B cell (primary cell): ENCODE measurements at regions not wholly inside any gene's neighbourhood (a gene's known extent, or its start where the extent isn't known, plus 50 kb on each side); places are given as distances from the start of the nearest gene placed in this dataset.

Source experiments
- ATAC-seq: fragments of 200-7000 bp; cut with Tn5 transposase; one replicate; pipeline ENCODE4 v1.10.0; 2021; ENCODE audit warnings: low read depth, mild to moderate bottlenecking, moderate number of reproducible peaks, moderate library complexity
- CTCF ChIA-PET: fragments of 350-600 bp; sonication (Branson Sonifier 250); formaldehyde crosslinking; loops from one replicate; lab custom pipeline; 2021; ENCODE audit warnings: antibody characterized with exemption, inconsistent platforms; lab: Charles Lee
- POLR2A ChIA-PET: fragments of 350-600 bp; sonication (Branson Sonifier 250); formaldehyde crosslinking; loops from one replicate; lab custom pipeline; 2021; ENCODE audit warnings: antibody characterized with exemption; lab: Charles Lee
- DNase-seq: peaks from one replicate; pipeline ENCODE4 v3.0.0; 2013
- H2AFZ ChIP-seq: 2 replicates; pipeline ENCODE4 v1.6.1; 2012; ENCODE audit warnings: mild to moderate bottlenecking, low read depth, low read length; ENCODE audit not compliant: insufficient read depth, poor library complexity, severe bottlenecking
- H3K27ac ChIP-seq, 2 donors: 1 replicate in 1 of 2; 2 replicates in 1 of 2; pipeline ENCODE4 v1.5.1; 2012 to 2013; ENCODE audit warnings: low read length in 2 of 2, mild to moderate bottlenecking in 2 of 2, moderate library complexity in 1 of 2
- H3K27me3 ChIP-seq, 4 experiments: fragments of 200-600 bp in 1 of 4; sonication (generic) in 1 of 4; replicated peaks in 1 of 4; 1 replicate in 2 of 4; 2 replicates in 2 of 4; pipeline versions ENCODE4 v1.6.1 to v1.7.0; 2013 to 2016; ENCODE audit warnings: low read length in 3 of 4, mild to moderate bottlenecking in 2 of 4, mixed read lengths in 1 of 4, moderate library complexity in 1 of 4; ENCODE audit not compliant: insufficient read depth in 4 of 4, control insufficient read depth in 3 of 4; ENCODE audit errors: control extremely low read depth in 1 of 4
- H3K36me3 ChIP-seq, 2 experiments: replicated peaks in 1 of 2; 1 replicate in 1 of 2; 2 replicates in 1 of 2; pipeline versions ENCODE4 v1.6.1 to v1.7.1; 2013; ENCODE audit warnings: low read length in 1 of 2; ENCODE audit not compliant: insufficient read depth in 2 of 2, control insufficient read depth in 1 of 2; ENCODE audit errors: control extremely low read depth in 1 of 2, extremely low read depth in 1 of 2
- H3K4me1 ChIP-seq, 2 donors: fragments of 200-600 bp in 1 of 2; sonication (generic) in 1 of 2; 1 replicate in 1 of 2; 2 replicates in 1 of 2; pipeline versions ENCODE4 v1.5.1 to v1.6.1; 2013 to 2017; ENCODE audit warnings: low read length in 2 of 2; ENCODE audit not compliant: control insufficient read depth in 2 of 2, insufficient read depth in 2 of 2
- H3K4me2 ChIP-seq: replicated peaks from 2 replicates; pipeline ENCODE3; 2012; ENCODE audit warnings: mild to moderate bottlenecking, low read depth, low read length; ENCODE audit not compliant: poor library complexity, severe bottlenecking
- H3K4me3 ChIP-seq, 5 experiments: fragments of 200-600 bp in 1 of 5; sonication (generic) in 1 of 5; 1 replicate in 3 of 5; 2 replicates in 2 of 5; pipeline versions ENCODE4 v1.5.1 to v1.7.0; 2011 to 2016; ENCODE audit warnings: low read length in 4 of 5, mild to moderate bottlenecking in 4 of 5, low read depth in 2 of 5, control low read depth in 1 of 5, moderate library complexity in 1 of 5; ENCODE audit not compliant: insufficient read depth in 1 of 5; ENCODE audit errors: control extremely low read depth in 1 of 5, extremely low read depth in 1 of 5
- H3K79me2 ChIP-seq: fragments of 200-600 bp; sonication (generic); one replicate; pipeline ENCODE4 v1.6.0; 2016; ENCODE audit warnings: low read length; ENCODE audit not compliant: control insufficient read depth, insufficient read depth
- H3K9ac ChIP-seq: fragments of 200-600 bp; sonication (generic); 2 replicates; pipeline ENCODE4 v1.6.1; 2017; ENCODE audit warnings: mild to moderate bottlenecking, low read length, moderate library complexity
- H3K9me3 ChIP-seq, 3 donors: one replicate each; pipeline versions ENCODE4 v1.6.1 to v1.7.1; 2013; ENCODE audit warnings: low read length in 2 of 3; ENCODE audit not compliant: control insufficient read depth in 2 of 3, insufficient read depth in 1 of 3; ENCODE audit errors: control extremely low read depth in 1 of 3
- H4K20me1 ChIP-seq: 2 replicates; pipeline ENCODE4 v1.6.0; 2012; ENCODE audit warnings: mild to moderate bottlenecking, low read length; ENCODE audit not compliant: insufficient read depth, control insufficient read depth, poor library complexity, severe bottlenecking
- H3K27ac Mint-ChIP-seq: one replicate; pipeline ENCODE4 v1.8.0; 2021; ENCODE audit warnings: mixed read lengths
- H3K27me3 Mint-ChIP-seq: one replicate; pipeline ENCODE4 v1.8.0; 2021; ENCODE audit warnings: mixed read lengths
- H3K4me1 Mint-ChIP-seq: one replicate; pipeline ENCODE4 v1.8.0; 2021; ENCODE audit warnings: mixed read lengths
- H3K4me3 Mint-ChIP-seq: one replicate; pipeline ENCODE4 v1.8.0; 2021; ENCODE audit warnings: mixed read lengths
- H3K9me3 Mint-ChIP-seq: one replicate; pipeline ENCODE4 v1.8.0; 2022; ENCODE audit warnings: mixed read lengths; ENCODE audit not compliant: insufficient read depth
- EZH2 ChIP-seq: IDR thresholded peaks from 2 replicates; pipeline ENCODE4 v1.6.1; 2012; ENCODE audit warnings: borderline replicate concordance, low read depth, mild to moderate bottlenecking, moderate library complexity, low read length; ENCODE audit not compliant: insufficient read depth, poor library complexity, severe bottlenecking
- WGBS: methylation state at CpG from one replicate; pipeline ENCODE4 v1.1.5; 2013; ENCODE audit warnings: missing lambda C conversion rate; ENCODE audit not compliant: insufficient coverage; 5-methylcytosine and 5-hydroxymethylcytosine counted together
- intact Hi-C: fragments of 100-400 bp; cut with micrococcal nuclease; formaldehyde crosslinking; loops from one replicate; pipeline ENCODE4 v1.10.0; 2022
- TF ChIP-seq, protein P1 (sequence below): fragments of 200-600 bp; IDR thresholded peaks from one replicate; pipeline ENCODE4 v1.8.0; 2022; ENCODE audit warnings: antibody characterized with exemption, mild to moderate bottlenecking

DNA sequence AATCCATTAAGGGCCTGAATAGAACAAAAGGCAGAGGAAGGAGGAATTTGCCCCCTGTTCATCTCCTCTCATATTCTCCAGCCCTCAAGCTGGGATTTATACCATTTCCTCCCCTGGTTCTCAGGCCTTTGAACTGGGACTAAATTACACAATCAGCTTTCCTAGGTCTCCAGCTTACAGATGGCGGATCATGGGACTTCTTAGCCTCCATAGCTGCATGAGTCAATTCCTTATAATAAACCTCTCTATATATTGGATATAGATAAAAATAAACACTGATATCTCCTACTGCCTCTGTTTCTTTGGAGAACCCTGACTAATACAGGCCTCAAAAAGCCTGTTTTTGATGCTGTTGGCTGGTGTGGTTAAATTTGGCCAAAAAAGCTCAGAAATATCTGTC is 84.5 kb upstream of the TMEM108 start:
- Histone ChIP-seq H3K36me3 (no peaks in the 10 kb centered on the region), H3K9ac (no peak overlapping the region), H2AFZ (no peak overlapping the region), H3K4me2 (no peak overlapping the region), H4K20me1 (no peaks in the 10 kb centered on the region), H3K4me3 (no peak overlapping the region), H3K9me3 (no peaks in the 10 kb centered on the region), H3K4me1 (no peaks in the 10 kb centered on the region), H3K79me2 (no peaks in the 10 kb centered on the region), H3K27me3 (no peaks in the 10 kb centered on the region), H3K27ac (no peak overlapping the region)
- ATAC-seq (no peak), DNase-seq (no peak)
- Mint-ChIP-seq H3K27ac (no peak overlapping the region), H3K4me3 (no peak overlapping the region), H3K9me3 (no peaks in the 10 kb centered on the region), H3K27me3 (peaks cover 11% of the 10 kb centered on the region), H3K4me1 (no peaks in the 10 kb centered on the region)
- intact Hi-C loops: no loop called here
- ChIA-PET CTCF (no interaction called here), POLR2A (no interaction called here)
- no CpG with 5 or more reads among the region's 1 CpG for WGBS
- no peak for TF ChIP-seq EZH2
- TF ChIP-seq, protein P1, sequence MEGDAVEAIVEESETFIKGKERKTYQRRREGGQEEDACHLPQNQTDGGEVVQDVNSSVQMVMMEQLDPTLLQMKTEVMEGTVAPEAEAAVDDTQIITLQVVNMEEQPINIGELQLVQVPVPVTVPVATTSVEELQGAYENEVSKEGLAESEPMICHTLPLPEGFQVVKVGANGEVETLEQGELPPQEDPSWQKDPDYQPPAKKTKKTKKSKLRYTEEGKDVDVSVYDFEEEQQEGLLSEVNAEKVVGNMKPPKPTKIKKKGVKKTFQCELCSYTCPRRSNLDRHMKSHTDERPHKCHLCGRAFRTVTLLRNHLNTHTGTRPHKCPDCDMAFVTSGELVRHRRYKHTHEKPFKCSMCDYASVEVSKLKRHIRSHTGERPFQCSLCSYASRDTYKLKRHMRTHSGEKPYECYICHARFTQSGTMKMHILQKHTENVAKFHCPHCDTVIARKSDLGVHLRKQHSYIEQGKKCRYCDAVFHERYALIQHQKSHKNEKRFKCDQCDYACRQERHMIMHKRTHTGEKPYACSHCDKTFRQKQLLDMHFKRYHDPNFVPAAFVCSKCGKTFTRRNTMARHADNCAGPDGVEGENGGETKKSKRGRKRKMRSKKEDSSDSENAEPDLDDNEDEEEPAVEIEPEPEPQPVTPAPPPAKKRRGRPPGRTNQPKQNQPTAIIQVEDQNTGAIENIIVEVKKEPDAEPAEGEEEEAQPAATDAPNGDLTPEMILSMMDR: no peak

DNA sequence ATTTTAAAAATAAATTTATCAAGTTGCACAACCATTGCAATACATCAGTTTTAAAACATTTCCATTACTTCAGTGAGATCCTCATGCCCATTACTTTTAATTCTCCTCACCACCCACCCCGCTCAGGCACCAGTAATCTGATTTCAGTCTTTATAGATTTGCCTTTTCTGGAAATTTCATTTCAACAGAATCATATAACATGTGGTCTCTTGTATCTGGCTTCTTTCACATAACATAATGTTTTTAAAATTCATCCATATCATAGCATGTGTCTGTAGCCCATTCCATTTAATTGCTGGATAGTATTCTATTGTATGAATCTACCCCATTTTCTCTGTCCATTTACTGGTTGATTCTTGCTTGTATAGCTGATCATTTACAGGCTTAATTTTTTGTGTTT is 110.3 kb upstream of the TMEM108 start:
- H3K4me3 Mint-ChIP-seq: no peak overlapping the region
- no peak overlapping the region for H3K4me3 ChIP-seq
- H3K27ac Mint-ChIP-seq: no peak overlapping the region
- H3K9ac ChIP-seq: no peak overlapping the region
- H3K36me3 ChIP-seq: no peaks in the 10 kb centered on the region
- no peaks in the 10 kb centered on the region for H3K79me2 ChIP-seq
- H3K4me1 ChIP-seq: no peaks in the 10 kb centered on the region
- TF ChIP-seq EZH2: no peak
- TF ChIP-seq, protein P1: no peak
- no peak overlapping the region for H2AFZ ChIP-seq
- no peaks in the 10 kb centered on the region for H3K27me3 Mint-ChIP-seq
- ATAC-seq (no peak), DNase-seq (no peak)
- H3K9me3 ChIP-seq: no peaks in the 10 kb centered on the region
- H3K9me3 Mint-ChIP-seq: no peaks in the 10 kb centered on the region
- no peaks in the 10 kb centered on the region for H4K20me1 ChIP-seq
- H3K4me1 Mint-ChIP-seq: no peaks in the 10 kb centered on the region
- ChIA-PET POLR2A (no interaction called here), CTCF (no interaction called here)
- intact Hi-C loops: no loop called here
- no peak overlapping the region for H3K4me2 ChIP-seq
- no CpG with 5 or more reads among the region's 1 CpG for WGBS
- no peak overlapping the region for H3K27ac ChIP-seq
- no peaks in the 10 kb centered on the region for H3K27me3 ChIP-seq
